AG04449 (cell line): ENCODE measurements at regions not wholly inside any gene's neighbourhood (a gene's known extent, or its start where the extent isn't known, plus 50 kb on each side); places are given as distances from the start of the nearest gene placed in this dataset.

ENCODE experiments used
- CTCF ChIA-PET: fragments of 350-600 bp; formaldehyde crosslinking; extraction: SDS; loops from one replicate; lab custom pipeline; 2021; ENCODE audit warnings: antibody characterized with exemption; lab: Yijun Ruan, JAX
- POLR2A ChIA-PET: fragments of 400-600, 350-600 bp; formaldehyde crosslinking; extraction: SDS; loops from one replicate; lab custom pipeline; 2020; ENCODE audit warnings: antibody characterized with exemption, inconsistent platforms; lab: Yijun Ruan, JAX
- DNase-seq: peaks from one replicate; pipeline ENCODE4 v3.0.0-alpha.2; 2010; ENCODE audit warnings: low read depth, low spot score
- H3K4me3 ChIP-seq: 2 replicates; pipeline ENCODE4 v1.5.1; 2011; ENCODE audit warnings: low read depth, mild to moderate bottlenecking, control low read depth, low read length
- CTCF ChIP-seq: IDR thresholded peaks from one replicate; pipeline ENCODE4 v1.5.1; 2011; ENCODE audit warnings: mild to moderate bottlenecking, moderate library complexity, low read length, control low read depth, inconsistent platforms; ENCODE audit not compliant: insufficient read depth; ENCODE audit errors: missing control alignments

- CTCF ChIA-PET = no interaction called here
- no peak overlapping the region for H3K4me3 ChIP-seq
- POLR2A ChIA-PET = no interaction called here
- no peak for DNase-seq
- no peak for TF ChIP-seq CTCF
These were observed 332.7 kb upstream of the CELF2 start for GRCh38 chr10:10684972-10685371.

GRCh38 chr10:10685566-10685965 lies 332.1 kb upstream of the CELF2 start:
- ChIA-PET CTCF (no interaction called here), POLR2A (no interaction called here)
- TF ChIP-seq CTCF = no peak
- H3K4me3 ChIP-seq = no peak overlapping the region
- DNase-seq = no peak

- no peak for TF ChIP-seq CTCF
- ChIA-PET CTCF (interaction anchor here (1.1 kb wide), 1 partner anchor 11 kb away, joined by 3 read pairs; no protein-coding TSS in a partner anchor), POLR2A (no interaction called here)
- no peak overlapping the region for H3K4me3 ChIP-seq
- no peak for DNase-seq
These were observed 329.9 kb upstream of the CELF2 start for GRCh38 chr10:10687751-10688150.

- TF ChIP-seq CTCF = no peak
- H3K4me3 ChIP-seq = no peak overlapping the region
- ChIA-PET POLR2A (no interaction called here), CTCF (no interaction called here)
- no peak for DNase-seq
These were observed 318.2 kb upstream of the CELF2 start for GRCh38 chr10:10699427-10699826.

GRCh38 chr10:10701084-10701611 lies 316.5 kb upstream of the CELF2 start:
- ChIA-PET CTCF (no interaction called here), POLR2A (no interaction called here)
- DNase-seq = no peak
- no peak overlapping the region for H3K4me3 ChIP-seq
- no peak for TF ChIP-seq CTCF

GRCh38 chr10:10702211-10702610 lies 315.5 kb upstream of the CELF2 start:
- ChIA-PET POLR2A (interaction anchor here (0.7 kb wide), 1 partner anchor 943 kb away, joined by 3 read pairs; no protein-coding TSS in a partner anchor), CTCF (no interaction called here)
- no peak overlapping the region for H3K4me3 ChIP-seq
- no peak for DNase-seq
- TF ChIP-seq CTCF = no peak
